ENCODE measurements at regions not wholly inside any gene's neighbourhood (a gene's known extent, or its start where the extent isn't known, plus 50 kb on each side); places are given as distances from the start of the nearest gene placed in this dataset.

DNA sequence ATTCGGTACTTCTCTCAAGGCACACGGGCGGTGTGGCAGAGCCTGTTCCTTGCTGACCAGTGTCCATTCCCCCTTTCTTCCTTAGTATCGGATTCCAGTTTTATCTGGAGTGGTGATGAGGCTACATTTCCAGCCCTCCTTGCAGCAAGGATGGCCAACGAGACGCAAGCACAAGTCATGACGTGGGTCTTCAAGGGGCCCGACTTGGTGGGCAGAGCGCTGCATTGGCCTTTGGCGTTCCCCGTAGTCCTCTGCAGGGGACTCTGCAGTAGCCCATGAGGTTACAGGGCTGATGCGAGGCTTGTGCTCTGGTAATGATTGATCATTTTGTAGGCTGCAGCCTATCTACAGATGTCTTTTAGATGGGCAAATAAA is 194.5 kb downstream of the OPA1 start:
- no peak for DNase-seq (ENCODE audit: extremely low spot score)
- WGBS: 89% methylated on average over 12 of the region's 12 CpGs
- Histone ChIP-seq H3K4me3 (ENCODE audit: low read depth, low read length) (no peak overlapping the region), H3K27ac (ENCODE audit: low read depth) (no peak overlapping the region), H3K4me1 (ENCODE audit: insufficient read depth) (no peaks in the 10 kb centered on the region), H3K36me3 (ENCODE audit: insufficient read depth) (no peaks in the 10 kb centered on the region)

DNA sequence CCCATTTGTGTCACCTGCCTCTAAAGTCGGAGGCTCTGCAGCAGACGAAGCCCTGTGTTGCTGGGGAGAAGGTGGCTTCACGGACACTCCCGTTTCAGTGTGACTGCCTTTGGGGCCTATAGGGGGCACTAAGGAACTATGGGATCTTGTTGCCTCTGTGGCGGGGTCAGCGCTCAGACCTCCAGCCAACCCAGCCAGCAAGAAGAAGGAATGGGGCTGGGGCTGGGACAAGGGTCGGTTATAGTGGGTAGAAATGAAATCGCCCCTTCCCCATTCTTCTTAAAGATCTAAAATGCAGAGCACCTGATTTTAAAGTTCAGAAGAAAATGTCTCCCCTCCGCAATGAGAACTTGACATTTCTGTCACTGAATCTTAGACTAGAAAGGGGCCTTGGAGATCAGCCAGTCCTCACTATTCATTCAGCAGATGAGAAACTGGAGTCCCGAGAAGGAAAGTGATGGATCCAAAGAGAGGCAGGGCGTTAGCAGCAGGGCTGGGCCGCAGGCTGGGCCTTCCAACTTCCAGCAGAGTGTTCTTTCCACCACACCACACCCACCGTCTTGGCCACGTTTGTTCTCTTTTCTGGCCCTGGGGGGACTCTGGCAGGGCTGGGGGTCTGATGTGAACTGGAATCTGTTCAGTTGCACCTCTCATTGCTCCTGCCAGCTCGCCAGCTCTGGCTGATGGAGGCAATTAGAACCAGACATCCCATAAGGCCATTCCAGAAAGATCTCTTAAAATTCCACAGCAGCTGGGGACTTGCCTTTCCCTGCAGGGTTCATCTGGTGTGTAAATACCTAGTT is 195.4 kb downstream of the OPA1 start:
- H3K27ac ChIP-seq (ENCODE audit: low read depth): no peak overlapping the region
- H3K36me3 ChIP-seq (ENCODE audit: insufficient read depth): no peaks in the 10 kb centered on the region
- H3K4me3 ChIP-seq (ENCODE audit: low read depth, low read length): no peak overlapping the region
- peak; percentile 47 for DNase-seq (ENCODE audit: extremely low spot score)
- H3K4me1 ChIP-seq (ENCODE audit: insufficient read depth): no peaks in the 10 kb centered on the region
- 42% methylated on average over 15 of the region's 15 CpGs for WGBS

DNA sequence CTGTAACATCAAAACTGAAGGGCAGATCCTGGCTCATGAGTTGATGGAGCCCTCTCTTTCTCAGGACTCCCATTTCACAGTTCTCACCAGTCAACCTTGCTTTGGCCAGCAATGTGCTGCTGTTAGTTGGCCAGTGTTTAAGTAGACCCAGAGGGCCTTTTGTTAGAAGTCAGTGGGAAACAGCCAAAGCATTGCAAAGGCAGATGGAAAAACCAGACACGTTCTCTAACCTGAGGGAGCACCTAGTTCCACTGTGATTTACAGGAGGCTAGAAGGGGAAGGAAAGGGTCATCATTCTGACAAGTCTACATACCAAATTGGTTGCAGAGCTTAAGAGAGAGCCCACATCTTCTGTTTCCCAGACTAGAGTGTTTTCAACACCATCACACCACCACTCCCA is 196.4 kb downstream of the OPA1 start:
- no peak for DNase-seq (ENCODE audit: extremely low spot score)
- H3K36me3 ChIP-seq (ENCODE audit: insufficient read depth): no peaks in the 10 kb centered on the region
- no peak overlapping the region for H3K4me3 ChIP-seq (ENCODE audit: low read depth, low read length)
- H3K4me1 ChIP-seq (ENCODE audit: insufficient read depth): no peaks in the 10 kb centered on the region
- H3K27ac ChIP-seq (ENCODE audit: low read depth): no peak overlapping the region
- WGBS: 98% methylated on average over 1 of the region's 1 CpG

DNA sequence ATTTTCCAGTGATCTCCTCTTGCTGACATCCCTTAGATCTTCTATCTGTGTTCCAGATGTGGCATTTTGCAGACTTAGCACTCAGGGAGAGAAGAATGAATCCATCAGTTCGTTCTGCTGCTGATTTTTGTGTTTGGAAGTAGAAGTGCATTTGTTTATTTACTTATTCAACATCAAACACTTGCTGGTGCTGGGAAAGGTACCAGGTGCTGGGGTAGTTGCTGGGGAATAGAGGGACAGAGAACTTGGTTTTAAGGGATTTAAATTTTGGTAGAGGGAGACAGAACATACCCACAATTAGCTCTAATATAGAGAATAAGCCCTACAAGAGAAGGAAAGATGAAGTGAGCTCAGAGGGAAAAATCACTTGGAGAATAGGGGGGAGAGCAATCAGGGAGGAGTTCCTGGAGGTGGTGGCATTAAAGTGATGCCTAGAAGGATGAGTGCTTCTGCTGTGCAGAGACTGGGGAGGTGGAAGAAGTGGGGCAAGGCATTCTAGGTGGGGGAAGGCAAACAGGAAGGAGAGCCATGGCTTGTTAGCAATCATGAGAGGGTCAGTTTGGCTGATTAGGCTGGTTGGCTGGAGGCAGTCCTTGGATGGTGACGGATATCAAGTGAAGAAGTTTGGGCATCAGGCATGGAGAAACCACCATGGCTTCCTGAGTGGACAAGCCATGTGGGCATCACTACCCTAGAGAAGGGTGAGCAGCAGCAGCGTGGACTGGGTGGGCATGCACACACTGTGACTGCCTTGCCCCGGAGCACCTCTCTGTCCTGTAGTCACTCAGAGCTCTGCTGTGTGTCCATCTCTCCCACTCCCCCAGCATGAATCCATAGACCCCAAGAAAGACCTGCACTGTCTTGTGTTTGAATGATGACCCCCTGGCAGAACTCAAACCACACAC is 197.3 kb downstream of the OPA1 start:
- H3K4me3 ChIP-seq (ENCODE audit: low read depth, low read length): no peak overlapping the region
- H3K4me1 ChIP-seq (ENCODE audit: insufficient read depth): no peaks in the 10 kb centered on the region
- H3K27ac ChIP-seq (ENCODE audit: low read depth): no peak overlapping the region
- no peaks in the 10 kb centered on the region for H3K36me3 ChIP-seq (ENCODE audit: insufficient read depth)
- no peak for DNase-seq (ENCODE audit: extremely low spot score)
- WGBS: 92% methylated on average over 4 of the region's 4 CpGs

DNA sequence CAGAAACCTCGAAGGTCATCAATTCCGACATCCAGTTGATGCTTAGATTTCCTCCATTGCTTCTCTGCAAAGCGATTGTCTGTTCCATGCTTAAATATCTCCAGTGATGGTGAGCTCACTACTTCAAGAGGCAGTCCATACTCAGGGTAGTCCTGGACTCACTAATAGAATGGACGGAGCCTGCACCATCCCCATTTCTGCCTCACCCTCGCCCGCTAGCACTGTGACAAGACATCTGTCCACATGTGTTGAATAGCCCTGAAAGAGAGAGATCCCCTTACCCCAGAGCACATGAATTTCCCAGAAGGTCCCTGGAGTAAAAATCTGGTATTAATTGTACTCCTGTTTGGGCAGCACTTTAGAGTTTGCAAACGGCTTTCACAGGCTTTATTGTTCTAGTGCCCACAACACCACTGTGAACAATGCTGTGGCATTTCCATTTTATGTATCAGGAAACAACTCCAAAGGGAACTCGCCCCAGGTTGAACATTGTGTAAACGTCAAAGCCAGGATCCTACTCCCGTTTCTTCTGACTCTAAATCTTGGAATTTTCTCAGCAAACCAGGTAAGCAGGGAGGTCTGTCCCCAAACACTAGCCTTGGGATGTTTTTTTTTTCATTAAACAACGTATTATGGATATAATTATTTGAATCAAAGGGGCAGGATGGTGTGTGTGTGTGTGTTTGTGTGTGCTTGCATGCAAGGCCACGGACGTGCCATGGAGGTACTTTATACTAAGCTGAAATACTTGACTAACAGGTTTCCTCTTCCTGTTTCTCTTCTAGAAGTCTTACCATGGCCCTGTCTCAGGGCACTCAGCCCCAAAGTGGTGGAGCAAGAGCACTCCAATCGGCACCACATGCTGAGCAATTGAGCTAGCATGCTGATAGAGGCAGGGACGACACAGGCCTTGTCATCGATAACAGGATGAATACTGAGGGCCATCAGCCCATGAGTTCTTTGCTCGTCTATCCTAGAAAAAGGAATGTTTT is 198.3 kb downstream of the OPA1 start:
- H3K36me3 ChIP-seq (ENCODE audit: insufficient read depth): no peaks in the 10 kb centered on the region
- WGBS: 80% methylated on average over 17 of the region's 17 CpGs
- no peak overlapping the region for H3K27ac ChIP-seq (ENCODE audit: low read depth)
- DNase-seq (ENCODE audit: extremely low spot score): peak; percentile 50
- no peaks in the 10 kb centered on the region for H3K4me1 ChIP-seq (ENCODE audit: insufficient read depth)
- H3K4me3 ChIP-seq (ENCODE audit: low read depth, low read length): no peak overlapping the region

DNA sequence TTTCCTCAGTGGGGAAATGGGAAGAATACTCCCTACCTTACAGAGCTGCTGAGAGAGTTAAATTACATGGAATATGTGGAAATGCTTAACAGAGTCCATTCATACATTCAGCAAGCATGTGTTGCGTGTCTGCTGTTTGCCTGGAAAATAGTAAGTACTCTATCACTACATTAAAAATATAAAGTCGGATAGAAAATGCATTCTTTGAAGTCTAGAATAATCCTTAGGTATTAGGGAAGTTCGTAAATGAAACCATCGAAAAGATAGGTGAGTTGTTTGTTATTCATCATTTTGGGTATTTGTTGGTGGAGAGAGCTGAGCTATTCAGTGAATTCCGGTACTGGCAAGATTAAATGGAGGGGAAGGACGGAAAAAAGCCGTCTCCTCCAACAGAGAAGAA is 200.1 kb downstream of the OPA1 start:
- 74% methylated on average over 7 of the region's 7 CpGs for WGBS
- DNase-seq (ENCODE audit: extremely low spot score): no peak

DNA sequence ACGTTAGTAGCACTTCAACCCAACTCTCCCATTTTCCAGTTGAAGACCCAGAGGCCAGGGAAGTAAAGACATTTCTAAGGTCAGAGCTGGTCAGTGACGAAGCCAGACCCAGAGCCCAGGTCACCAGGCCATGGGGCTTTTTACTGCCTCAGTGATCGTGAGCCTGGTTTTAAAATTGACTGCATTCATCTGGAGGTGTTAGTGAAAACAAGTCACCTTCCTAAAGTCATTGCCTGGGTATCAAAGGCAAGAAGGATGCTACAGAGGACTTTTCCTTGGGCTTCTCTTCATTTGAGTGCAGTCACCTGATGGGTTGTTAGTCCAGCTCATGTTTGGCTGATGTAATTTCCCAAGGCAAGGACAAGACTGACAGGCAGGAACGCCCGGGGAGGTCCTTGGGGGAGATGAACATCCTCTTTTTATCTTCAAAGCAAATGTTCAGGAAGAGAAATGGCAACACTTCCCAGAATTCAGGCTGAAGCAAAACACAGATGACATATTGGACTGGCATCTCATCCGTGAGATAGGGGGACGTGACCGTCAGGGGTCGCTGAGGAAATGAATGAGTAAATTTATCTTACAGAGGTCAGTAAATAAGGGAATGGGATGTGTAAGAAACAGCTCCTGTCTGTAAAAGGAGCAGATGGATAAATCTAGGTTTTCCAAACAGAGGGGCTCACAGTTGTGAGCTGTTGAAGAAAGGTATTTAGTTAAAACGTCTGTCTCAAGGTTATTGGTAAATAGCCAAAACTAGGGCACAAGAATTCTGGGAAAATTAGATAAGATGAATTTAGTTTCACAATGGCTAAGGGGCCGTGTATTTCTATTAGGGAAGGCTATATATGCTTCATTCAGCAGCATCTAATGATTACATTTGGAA is 201.2 kb downstream of the OPA1 start:
- Histone ChIP-seq H3K27ac (ENCODE audit: low read depth) (no peak overlapping the region), H3K4me3 (ENCODE audit: low read depth, low read length) (no peak overlapping the region), H3K4me1 (ENCODE audit: insufficient read depth) (no peaks in the 10 kb centered on the region), H3K36me3 (ENCODE audit: insufficient read depth) (no peaks in the 10 kb centered on the region)
- DNase-seq (ENCODE audit: extremely low spot score): no peak
- WGBS: 45% methylated on average over 11 of the region's 11 CpGs

More for the DNA sequence above, 200.1 kb downstream of the OPA1 start:
- Histone ChIP-seq H3K4me3 (ENCODE audit: low read depth, low read length) (no peak overlapping the region), H3K36me3 (ENCODE audit: insufficient read depth) (no peaks in the 10 kb centered on the region), H3K4me1 (ENCODE audit: insufficient read depth) (no peaks in the 10 kb centered on the region), H3K27ac (ENCODE audit: low read depth) (no peak overlapping the region)

DNA sequence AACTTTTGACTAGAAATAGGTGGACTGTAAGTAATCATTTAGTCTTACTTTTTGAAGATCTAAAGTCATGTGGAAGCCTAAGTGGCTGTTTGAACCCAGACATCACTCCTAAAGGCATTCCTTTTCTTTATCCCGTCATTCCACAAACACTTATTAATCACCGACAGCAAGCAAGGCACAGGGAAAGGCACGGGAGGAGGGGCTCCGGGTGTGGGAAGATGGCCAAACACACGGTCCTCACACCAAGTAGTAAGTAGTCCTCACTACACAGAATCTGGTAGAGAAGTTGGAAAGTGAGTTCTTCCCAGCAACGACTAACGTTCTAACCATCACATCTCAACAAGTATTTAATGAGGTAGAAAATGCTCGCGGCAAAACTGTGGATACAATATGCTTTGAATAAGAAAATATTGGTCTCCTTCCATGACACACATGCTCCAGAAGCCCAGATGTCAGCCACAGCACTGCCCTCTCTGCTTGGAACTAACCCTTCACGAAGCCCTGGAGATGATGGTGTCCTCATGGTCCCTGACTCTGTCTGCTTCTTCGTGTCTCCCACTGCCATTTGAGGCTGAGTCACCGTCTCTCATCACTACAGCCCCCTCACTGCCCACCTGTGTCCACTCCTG is 202.2 kb downstream of the OPA1 start:
- no peak for DNase-seq (ENCODE audit: extremely low spot score)
- Histone ChIP-seq H3K4me3 (ENCODE audit: low read depth, low read length) (no peak overlapping the region), H3K27ac (ENCODE audit: low read depth) (no peak overlapping the region), H3K4me1 (ENCODE audit: insufficient read depth) (no peaks in the 10 kb centered on the region), H3K36me3 (ENCODE audit: insufficient read depth) (no peaks in the 10 kb centered on the region)
- WGBS: 79% methylated on average over 12 of the region's 12 CpGs

DNA sequence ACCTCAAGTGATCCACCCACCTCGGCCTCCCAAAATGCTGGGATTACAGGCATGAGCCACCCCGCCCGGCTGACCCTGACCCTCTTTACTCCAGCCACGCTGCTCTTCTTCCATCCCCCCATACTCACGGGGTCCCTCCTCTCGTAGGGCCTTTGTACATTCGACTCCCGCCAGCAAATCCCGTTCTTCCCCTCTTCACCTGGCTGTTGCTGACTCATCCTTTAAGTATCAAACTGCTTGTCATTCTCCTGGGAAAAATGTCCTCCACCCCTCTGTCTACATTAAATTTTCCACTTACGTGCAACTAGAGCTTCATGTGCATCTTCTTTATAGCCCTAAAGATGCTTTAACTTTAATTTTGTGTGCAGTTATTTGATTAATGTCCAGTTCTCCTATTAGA is 203.1 kb downstream of the OPA1 start:
- no peak for DNase-seq (ENCODE audit: extremely low spot score)
- 91% methylated on average over 10 of the region's 10 CpGs for WGBS
- H3K36me3 ChIP-seq (ENCODE audit: insufficient read depth): no peaks in the 10 kb centered on the region
- no peak overlapping the region for H3K27ac ChIP-seq (ENCODE audit: low read depth)
- H3K4me3 ChIP-seq (ENCODE audit: low read depth, low read length): no peak overlapping the region
- H3K4me1 ChIP-seq (ENCODE audit: insufficient read depth): no peaks in the 10 kb centered on the region

DNA sequence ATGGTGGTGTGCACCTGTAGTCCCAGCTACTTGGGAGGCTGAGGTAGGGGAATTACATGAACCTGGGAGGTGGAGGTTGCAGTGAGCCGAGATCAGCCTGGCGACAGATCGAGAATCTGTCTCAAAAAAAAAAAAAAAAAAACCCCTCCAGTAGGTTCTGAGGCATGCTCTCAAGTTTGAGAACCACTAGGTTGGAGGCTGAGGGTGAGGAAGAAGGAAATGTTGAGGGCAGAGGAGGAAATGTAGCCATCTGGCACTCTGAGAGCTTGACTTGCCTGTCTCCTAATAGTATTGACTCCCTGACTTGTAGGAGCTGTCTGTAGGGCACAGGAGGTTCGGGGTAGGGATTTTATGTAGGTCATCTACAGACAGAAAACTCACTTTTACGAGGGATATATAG is 204.6 kb downstream of the OPA1 start:
- Histone ChIP-seq H3K36me3 (ENCODE audit: insufficient read depth) (no peaks in the 10 kb centered on the region), H3K4me1 (ENCODE audit: insufficient read depth) (no peaks in the 10 kb centered on the region), H3K27ac (ENCODE audit: low read depth) (no peak overlapping the region), H3K4me3 (ENCODE audit: low read depth, low read length) (no peak overlapping the region)
- no peak for DNase-seq (ENCODE audit: extremely low spot score)
- 92% methylated on average over 5 of the region's 5 CpGs for WGBS

DNA sequence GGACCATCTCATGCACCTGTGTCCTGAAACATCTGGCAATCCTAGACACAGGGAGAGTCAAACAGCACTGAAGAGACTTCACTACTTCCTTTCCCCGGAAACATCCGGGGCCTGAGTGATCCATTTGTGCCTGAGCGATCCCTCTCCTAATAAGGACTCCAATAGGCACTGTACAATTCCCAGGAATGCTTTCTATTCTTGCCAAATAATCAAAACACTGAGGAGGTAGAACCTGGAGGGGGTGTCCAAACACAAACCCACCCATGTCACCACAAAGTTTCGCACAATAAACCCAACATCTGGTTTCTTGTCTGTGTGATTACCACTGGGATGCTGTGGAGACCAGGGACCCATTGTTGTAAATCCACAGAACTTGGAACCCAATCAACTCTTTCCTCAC is 205.0 kb downstream of the OPA1 start:
- no peak for DNase-seq (ENCODE audit: extremely low spot score)
- no peaks in the 10 kb centered on the region for H3K36me3 ChIP-seq (ENCODE audit: insufficient read depth)
- 81% methylated on average over 4 of the region's 4 CpGs for WGBS
- no peak overlapping the region for H3K4me3 ChIP-seq (ENCODE audit: low read depth, low read length)
- no peak overlapping the region for H3K27ac ChIP-seq (ENCODE audit: low read depth)
- H3K4me1 ChIP-seq (ENCODE audit: insufficient read depth): no peaks in the 10 kb centered on the region
